HEK293T (cell line): ENCODE measurements at regions not wholly inside any gene's neighbourhood (a gene's known extent, or its start where the extent isn't known, plus 50 kb on each side); places are given as distances from the start of the nearest gene placed in this dataset.
"Not testable (repeated sequence)": the region's sequence is repeated elsewhere in the genome, so short reads cannot be mapped to it uniquely, and the experiment has no call there.

Experiments
- CTCF ChIA-PET: fragments of 350-600 bp; formaldehyde crosslinking; extraction: SDS; loops from one replicate; lab custom pipeline; 2021; ENCODE audit warnings: antibody characterized with exemption, inconsistent platforms; lab: Yijun Ruan, JAX
- POLR2A ChIA-PET: fragments of 350-600 bp; formaldehyde crosslinking; extraction: SDS; loops from one replicate; lab custom pipeline; 2020; ENCODE audit warnings: antibody characterized with exemption, inconsistent platforms; lab: Yijun Ruan, JAX
- DNase-seq: peaks from one replicate; pipeline ENCODE4 v3.0.0; 2012; ENCODE audit warnings: mixed read lengths; ENCODE audit errors: extremely low spot score
- ARNT ChIP-seq: fragments of 450-650 bp; IDR thresholded peaks from 2 replicates; pipeline ENCODE4 v1.6.1; 2017; ENCODE audit warnings: mild to moderate bottlenecking
- BHLHE40 ChIP-seq: fragments of 450-650 bp; IDR thresholded peaks from 2 replicates; pipeline ENCODE4 v1.6.1; 2016; ENCODE audit warnings: mild to moderate bottlenecking, moderate library complexity, borderline replicate concordance
- CTBP1 ChIP-seq: fragments of 450-650 bp; IDR thresholded peaks from 2 replicates; pipeline ENCODE4 v1.6.1; 2016; ENCODE audit warnings: borderline replicate concordance
- ELF4 ChIP-seq: fragments of 450-650 bp; IDR thresholded peaks from 2 replicates; pipeline ENCODE4 v1.6.1; 2017; ENCODE audit warnings: antibody characterized with exemption
- FOXA1 ChIP-seq: fragments of 450-650 bp; IDR thresholded peaks from 2 replicates; pipeline ENCODE4 v1.6.1; 2016; ENCODE audit warnings: mild to moderate bottlenecking
- FOXK2 ChIP-seq: fragments of 450-650 bp; IDR thresholded peaks from 2 replicates; pipeline ENCODE4 v1.6.1; 2016; ENCODE audit warnings: mild to moderate bottlenecking
- FOXM1 ChIP-seq: fragments of 450-650 bp; IDR thresholded peaks from 2 replicates; pipeline ENCODE4 v1.6.1; 2017; ENCODE audit warnings: mild to moderate bottlenecking, borderline replicate concordance
- HDGF ChIP-seq: fragments of 450-650 bp; IDR thresholded peaks from 2 replicates; pipeline ENCODE4 v1.6.1; 2017; ENCODE audit warnings: antibody characterized with exemption, borderline replicate concordance
- L3MBTL2 ChIP-seq: fragments of 450-650 bp; conservative IDR thresholded peaks from 2 replicates; pipeline ENCODE4 v1.6.1; 2016; ENCODE audit warnings: mild to moderate bottlenecking
- LEF1 ChIP-seq: fragments of 450-650 bp; IDR thresholded peaks from 2 replicates; pipeline ENCODE4 v1.6.1; 2017; ENCODE audit warnings: mild to moderate bottlenecking, borderline replicate concordance
- NFRKB ChIP-seq: fragments of 450-650 bp; IDR thresholded peaks from 2 replicates; pipeline ENCODE4 v1.6.1; 2016; ENCODE audit warnings: mild to moderate bottlenecking, moderate library complexity
- PKNOX1 ChIP-seq: fragments of 450-650 bp; IDR thresholded peaks from 2 replicates; pipeline ENCODE4 v1.6.1; 2016
- SP1 ChIP-seq: fragments of 450-650 bp; IDR thresholded peaks from 2 replicates; pipeline ENCODE4 v1.6.1; 2017
- SUZ12 ChIP-seq: fragments of 450-650 bp; IDR thresholded peaks from 2 replicates; pipeline ENCODE4 v1.6.1; 2016; ENCODE audit warnings: mild to moderate bottlenecking
- TARDBP ChIP-seq: fragments of 450-650 bp; IDR thresholded peaks from 2 replicates; pipeline ENCODE4 v1.6.1; 2016
- ZNF384 ChIP-seq: fragments of 450-650 bp; IDR thresholded peaks from 2 replicates; pipeline ENCODE4 v1.6.1; 2016

DNA sequence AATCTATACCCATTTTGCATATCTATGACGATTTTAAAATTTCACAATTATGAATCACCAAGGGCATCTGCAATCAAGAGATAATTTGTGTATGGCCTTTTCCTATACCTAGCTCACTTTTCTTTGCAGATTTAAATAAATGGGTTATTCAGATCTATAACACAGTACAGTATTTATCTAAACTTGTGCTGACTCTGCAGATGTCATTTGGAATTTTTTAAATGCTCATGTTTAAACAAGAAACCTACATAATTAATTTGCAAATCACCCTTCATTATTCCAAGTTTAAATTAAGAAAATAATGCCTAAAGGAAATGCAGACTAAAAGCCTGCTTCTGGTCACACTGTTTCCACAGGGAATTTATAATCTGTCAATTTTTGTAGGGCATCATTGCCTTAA lies 284.2 kb downstream of the SI start:
- POLR2A ChIA-PET, result no interaction called here
- CTCF ChIA-PET, result no interaction called here
- TF ChIP-seq ARNT, result no peak
- no peak for TF ChIP-seq HDGF
- TF ChIP-seq FOXM1, result no peak
- no peak for TF ChIP-seq PKNOX1
- TF ChIP-seq ZNF384, result no peak
- TF ChIP-seq L3MBTL2, result no peak
- TF ChIP-seq ELF4, result no peak
- no peak for TF ChIP-seq SP1
- TF ChIP-seq NFRKB, result no peak
- TF ChIP-seq BHLHE40, result no peak
- TF ChIP-seq FOXK2, result no peak
- no peak for TF ChIP-seq SUZ12
- TF ChIP-seq CTBP1, result no peak
- no peak for TF ChIP-seq TARDBP
- TF ChIP-seq LEF1, result no peak
- no peak for TF ChIP-seq FOXA1
- no peak for DNase-seq

- ChIA-PET POLR2A (no interaction called here), CTCF (no interaction called here)
- no peak for TF ChIP-seq TARDBP
- TF ChIP-seq BHLHE40, result no peak
- TF ChIP-seq NFRKB, result no peak
- TF ChIP-seq ELF4, result no peak
- TF ChIP-seq CTBP1, result no peak
- TF ChIP-seq ARNT, result no peak
- no peak for TF ChIP-seq FOXA1
- TF ChIP-seq LEF1, result no peak
- no peak for TF ChIP-seq FOXK2
- no peak for TF ChIP-seq L3MBTL2
- TF ChIP-seq HDGF, result no peak
- no peak for TF ChIP-seq SUZ12
- TF ChIP-seq PKNOX1, result no peak
- no peak for TF ChIP-seq SP1
- TF ChIP-seq ZNF384, result no peak
- TF ChIP-seq FOXM1, result no peak
- DNase-seq, result no peak
Measured at GRCh38 chr3:164791263-164791662, 287.0 kb downstream of the SI start.

- CTCF ChIA-PET, POLR2A ChIA-PET: not testable (repeated sequence)
Measured at GRCh38 chr3:164784407-164784806, 293.9 kb downstream of the SI start.

DNA sequence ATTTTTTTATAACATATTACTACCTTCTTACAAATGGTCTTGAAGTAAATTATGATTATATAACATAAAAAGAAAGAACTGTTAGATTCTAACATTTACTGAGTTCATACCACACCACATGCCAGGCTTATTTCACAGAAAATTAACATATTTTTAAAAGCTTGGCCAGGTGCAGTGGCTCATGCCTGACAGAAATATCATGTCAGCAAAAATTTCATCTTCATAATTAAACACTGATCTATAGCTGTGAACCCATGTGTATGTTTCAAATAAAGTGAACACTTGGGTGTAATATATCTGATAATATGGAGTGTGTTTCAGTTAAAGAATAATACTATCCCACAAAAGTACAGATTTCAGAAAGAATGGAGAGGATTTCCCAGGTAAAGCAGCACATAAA lies 296.5 kb downstream of the SI start:
- DNase-seq, result no peak
- ChIA-PET CTCF (no interaction called here), POLR2A (no interaction called here)
- TF ChIP-seq HDGF (no peak), ELF4 (no peak), TARDBP (no peak)

More at GRCh38 chr3:164784407-164784806, 293.9 kb downstream of the SI start:
- not testable (repeated sequence) for DNase-seq

GRCh38 chr3:164779816-164780215 lies 298.5 kb downstream of the SI start:
- ChIA-PET POLR2A (no interaction called here), CTCF (no interaction called here)
- TF ChIP-seq HDGF (no peak), FOXK2 (no peak), FOXM1 (no peak), BHLHE40 (no peak), PKNOX1 (no peak), ZNF384 (no peak), LEF1 (no peak), CTBP1 (no peak), ARNT (no peak), FOXA1 (no peak), SUZ12 (no peak), SP1 (no peak), ELF4 (no peak), TARDBP (no peak)
- no peak for DNase-seq

DNA sequence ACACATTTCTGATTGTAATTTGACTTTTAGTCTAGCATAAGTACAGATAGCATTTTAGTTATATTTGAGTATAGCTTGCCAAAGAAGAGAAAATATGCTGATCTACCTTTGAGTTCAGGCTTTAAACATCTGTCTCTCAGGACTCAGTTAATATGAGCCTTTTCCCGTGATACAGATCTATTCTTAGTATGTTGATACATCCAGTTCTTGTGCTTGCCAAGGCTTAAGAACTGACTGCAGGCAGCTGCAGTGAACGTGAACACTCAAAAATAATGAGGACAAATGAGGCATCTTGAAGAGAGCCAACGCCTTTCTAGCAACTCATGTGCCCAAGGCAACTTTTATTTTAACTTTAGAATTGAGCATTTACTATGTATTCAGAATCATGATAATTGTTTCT lies 325.5 kb downstream of the SI start:
- ChIA-PET POLR2A (no interaction called here), CTCF (no interaction called here)
- no peak for DNase-seq
- TF ChIP-seq FOXA1 (no peak), LEF1 (no peak), FOXK2 (no peak), CTBP1 (no peak), ZNF384 (no peak), SUZ12 (no peak), L3MBTL2 (no peak), TARDBP (no peak), NFRKB (no peak), PKNOX1 (no peak), ELF4 (no peak), FOXM1 (no peak), ARNT (no peak), BHLHE40 (no peak)
